Calu3 (cell line): ENCODE measurements at regions not wholly inside any gene's neighbourhood (a gene's known extent, or its start where the extent isn't known, plus 50 kb on each side); places are given as distances from the start of the nearest gene placed in this dataset.

ENCODE experiments used
- BruUV-seq: library from RNA; stranded (reverse); fragments of 400-500 nt; replicated peaks from 2 replicates; lab custom pipeline; 2021; lab: Mats Ljungman, UMichigan
- CTCF ChIA-PET: fragments of 300-600 bp; sonication (Branson Sonifier 250); formaldehyde crosslinking; loops from one replicate; lab custom pipeline; 2022; ENCODE audit warnings: antibody characterized with exemption; lab: Charles Lee
- DNase-seq: peaks from one replicate; pipeline ENCODE4 v3.0.0; 2022
- H3K27ac Mint-ChIP-seq: one replicate; pipeline ENCODE4 v1.8.0; 2022; ENCODE audit warnings: mixed read lengths; ENCODE audit not compliant: unreplicated experiment
- H3K27me3 Mint-ChIP-seq: one replicate; pipeline ENCODE4 v1.8.0; 2022; ENCODE audit warnings: mixed read lengths; ENCODE audit not compliant: unreplicated experiment
- H3K36me3 Mint-ChIP-seq: one replicate; pipeline ENCODE4 v1.8.0; 2022; ENCODE audit warnings: mild to moderate bottlenecking, moderate library complexity, mixed read lengths; ENCODE audit not compliant: insufficient read depth, unreplicated experiment
- H3K4me1 Mint-ChIP-seq: one replicate; pipeline ENCODE4 v1.8.0; 2022; ENCODE audit warnings: mild to moderate bottlenecking, low read depth, mixed read lengths; ENCODE audit not compliant: unreplicated experiment
- H3K4me3 Mint-ChIP-seq: one replicate; pipeline ENCODE4 v1.8.0; 2022; ENCODE audit warnings: mild to moderate bottlenecking, low read depth, moderate library complexity, mixed read lengths; ENCODE audit not compliant: unreplicated experiment
- H3K9me3 Mint-ChIP-seq: one replicate; pipeline ENCODE4 v1.8.0; 2022; ENCODE audit warnings: low read depth, mixed read lengths; ENCODE audit not compliant: unreplicated experiment
- intact Hi-C: fragments of 100-400 bp; cut with micrococcal nuclease; formaldehyde crosslinking; loops from one replicate; pipeline ENCODE4 v1.10.0; 2022; ENCODE audit not compliant: unreplicated experiment
- TF ChIP-seq, protein P1 (sequence below): fragments of 200-600 bp; IDR thresholded peaks from one replicate; pipeline ENCODE4 v1.8.0; 2022; ENCODE audit warnings: antibody characterized with exemption; ENCODE audit not compliant: unreplicated experiment

DNA sequence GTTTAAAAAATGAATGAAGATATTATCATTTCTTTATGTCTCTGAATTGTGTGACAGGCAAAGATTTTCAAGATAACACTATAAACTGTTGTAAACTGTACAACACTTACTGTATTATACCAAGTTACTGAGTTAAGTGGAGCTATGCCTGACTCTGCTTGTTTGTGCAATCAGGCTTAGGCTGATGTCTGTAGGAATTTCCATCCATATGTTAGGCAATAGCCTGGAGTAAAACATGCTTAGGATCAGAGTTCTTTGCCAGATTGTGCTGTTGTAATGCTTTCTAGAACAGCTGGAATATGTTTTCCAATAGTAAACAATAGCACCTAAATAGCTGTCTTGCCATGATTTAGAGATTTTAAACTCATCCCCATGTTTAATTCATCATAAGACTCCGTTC lies 1496.7 kb downstream of the CDH11 start:
- CTCF ChIA-PET = no interaction called here
- no peaks in the 10 kb centered on the region for H3K36me3 Mint-ChIP-seq
- no peak overlapping the region for H3K4me3 Mint-ChIP-seq
- BruUV-seq = no TSS peak
- peaks cover 5% of the 10 kb centered on the region for H3K9me3 Mint-ChIP-seq
- H3K27me3 Mint-ChIP-seq = no peaks in the 10 kb centered on the region
- H3K4me1 Mint-ChIP-seq = no peaks in the 10 kb centered on the region
- TF ChIP-seq, protein P1, sequence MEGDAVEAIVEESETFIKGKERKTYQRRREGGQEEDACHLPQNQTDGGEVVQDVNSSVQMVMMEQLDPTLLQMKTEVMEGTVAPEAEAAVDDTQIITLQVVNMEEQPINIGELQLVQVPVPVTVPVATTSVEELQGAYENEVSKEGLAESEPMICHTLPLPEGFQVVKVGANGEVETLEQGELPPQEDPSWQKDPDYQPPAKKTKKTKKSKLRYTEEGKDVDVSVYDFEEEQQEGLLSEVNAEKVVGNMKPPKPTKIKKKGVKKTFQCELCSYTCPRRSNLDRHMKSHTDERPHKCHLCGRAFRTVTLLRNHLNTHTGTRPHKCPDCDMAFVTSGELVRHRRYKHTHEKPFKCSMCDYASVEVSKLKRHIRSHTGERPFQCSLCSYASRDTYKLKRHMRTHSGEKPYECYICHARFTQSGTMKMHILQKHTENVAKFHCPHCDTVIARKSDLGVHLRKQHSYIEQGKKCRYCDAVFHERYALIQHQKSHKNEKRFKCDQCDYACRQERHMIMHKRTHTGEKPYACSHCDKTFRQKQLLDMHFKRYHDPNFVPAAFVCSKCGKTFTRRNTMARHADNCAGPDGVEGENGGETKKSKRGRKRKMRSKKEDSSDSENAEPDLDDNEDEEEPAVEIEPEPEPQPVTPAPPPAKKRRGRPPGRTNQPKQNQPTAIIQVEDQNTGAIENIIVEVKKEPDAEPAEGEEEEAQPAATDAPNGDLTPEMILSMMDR = no peak
- DNase-seq = no peak
- H3K27ac Mint-ChIP-seq = no peak overlapping the region
- intact Hi-C loops = no loop called here

DNA sequence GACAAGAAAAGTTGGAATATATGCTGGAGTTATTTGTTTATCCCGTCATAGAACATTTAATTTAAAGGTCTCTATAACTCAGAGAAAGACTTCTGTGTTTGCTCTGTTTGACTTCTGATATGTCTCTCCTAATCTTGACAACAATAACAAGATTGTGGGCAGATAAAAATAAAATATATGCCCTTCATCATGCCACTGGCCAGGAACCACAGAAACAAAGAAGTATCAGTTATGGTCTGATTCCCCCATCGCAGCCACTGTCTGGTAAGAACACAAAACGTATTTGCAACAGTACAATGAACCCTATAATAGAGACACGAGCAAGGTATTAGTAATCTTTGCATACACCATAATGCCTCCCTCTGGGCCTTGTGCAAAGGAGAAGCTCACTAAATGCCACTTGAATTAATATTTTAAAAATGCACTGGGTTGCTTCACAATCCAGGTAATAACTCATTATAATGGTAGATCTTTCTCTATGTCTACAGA lies 1498.3 kb downstream of the CDH11 start:
- H3K4me1 Mint-ChIP-seq = no peaks in the 10 kb centered on the region
- no peaks in the 10 kb centered on the region for H3K36me3 Mint-ChIP-seq
- H3K27me3 Mint-ChIP-seq = no peaks in the 10 kb centered on the region
- BruUV-seq = no TSS peak
- H3K9me3 Mint-ChIP-seq = peaks cover 3% of the 10 kb centered on the region
- no peak overlapping the region for H3K27ac Mint-ChIP-seq
- intact Hi-C loops = no loop called here
- no peak overlapping the region for H3K4me3 Mint-ChIP-seq
- DNase-seq = no peak
- CTCF ChIA-PET = no interaction called here
- TF ChIP-seq, protein P1 = no peak

DNA sequence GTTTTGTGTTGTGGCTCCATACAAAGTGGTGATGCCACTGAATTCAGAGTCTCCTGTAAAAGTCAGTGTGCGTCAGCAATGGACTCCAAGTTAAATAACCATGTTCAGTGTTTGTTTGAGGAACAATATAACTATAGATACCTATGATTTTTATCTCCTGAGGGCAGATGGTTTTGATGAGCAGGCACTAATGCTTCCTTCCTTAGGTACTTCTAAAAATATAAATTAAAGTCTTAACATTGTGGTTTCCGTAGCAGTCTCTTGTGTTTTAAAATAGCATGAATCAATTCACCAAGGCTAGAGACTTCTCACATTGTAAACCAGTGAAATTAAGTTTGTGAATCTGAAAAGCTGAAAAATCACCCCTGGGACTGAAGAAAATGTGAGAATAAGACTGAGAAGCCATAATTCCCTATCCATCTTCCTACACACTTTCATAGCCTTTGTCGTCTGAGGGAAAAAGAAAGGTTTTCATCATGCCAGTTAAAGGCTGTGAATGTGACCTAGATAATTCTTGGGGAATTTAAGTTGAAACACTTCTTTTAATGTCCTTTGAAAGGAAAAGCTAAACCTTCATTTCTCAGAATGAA lies 1502.9 kb downstream of the CDH11 start:
- TF ChIP-seq, protein P1 = no peak
- Mint-ChIP-seq H3K36me3 (no peaks in the 10 kb centered on the region), H3K27ac (no peak overlapping the region), H3K27me3 (no peaks in the 10 kb centered on the region), H3K9me3 (peaks cover 5% of the 10 kb centered on the region), H3K4me1 (no peaks in the 10 kb centered on the region), H3K4me3 (no peak overlapping the region)
- no peak for DNase-seq
- intact Hi-C loops = no loop called here
- CTCF ChIA-PET = no interaction called here
- no TSS peak for BruUV-seq

DNA sequence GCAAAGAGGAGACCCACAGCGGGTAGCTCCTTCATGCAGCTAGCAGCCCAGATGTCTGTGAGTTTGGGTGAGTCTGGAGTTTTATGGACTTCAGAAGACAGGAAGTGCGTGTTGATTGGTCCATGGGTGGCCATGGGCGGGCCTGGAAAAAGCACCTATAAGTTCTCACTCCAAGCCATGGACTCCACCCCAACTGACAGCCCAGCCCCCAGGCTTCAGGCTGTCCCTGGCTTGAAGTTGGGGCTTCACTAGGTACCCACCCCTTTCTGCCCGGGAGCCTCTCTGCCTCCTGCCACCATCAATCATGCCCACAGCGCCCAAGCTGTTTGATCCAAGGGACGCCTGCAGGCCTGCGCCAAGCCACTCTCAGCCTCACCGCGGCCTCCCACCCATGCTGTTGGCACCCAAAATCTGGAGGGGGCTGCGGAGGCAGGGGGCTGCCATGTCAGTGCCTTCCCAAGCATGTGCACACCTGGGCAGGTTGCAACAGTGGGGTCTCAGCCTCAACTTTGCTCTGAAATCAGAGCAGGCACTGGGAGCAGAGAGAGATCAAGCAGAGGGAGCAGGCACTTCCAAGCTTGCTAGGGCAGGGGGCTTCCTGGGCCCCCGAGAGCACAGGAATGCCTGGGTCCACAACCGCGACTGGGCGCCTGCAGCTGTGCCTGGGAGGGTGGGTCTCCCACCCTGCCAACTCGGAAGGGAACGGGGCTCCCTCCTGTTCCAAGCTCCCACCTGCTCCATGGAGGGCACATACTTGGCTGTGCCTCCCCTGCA lies 1503.7 kb downstream of the CDH11 start:
- intact Hi-C loops = no loop called here
- CTCF ChIA-PET = no interaction called here
- Mint-ChIP-seq H3K9me3 (peaks cover 5% of the 10 kb centered on the region), H3K36me3 (no peaks in the 10 kb centered on the region), H3K27ac (no peak overlapping the region), H3K4me1 (no peaks in the 10 kb centered on the region), H3K27me3 (no peaks in the 10 kb centered on the region), H3K4me3 (no peak overlapping the region)
- TF ChIP-seq, protein P1 = no peak
- no peak for DNase-seq
- no TSS peak for BruUV-seq
